ENCODE measurements at regions not wholly inside any gene's neighbourhood (a gene's known extent, or its start where the extent isn't known, plus 50 kb on each side); places are given as distances from the start of the nearest gene placed in this dataset.
A peak's percentile ranks its signal among the peaks of the same experiment; 100 is the strongest.

DNA sequence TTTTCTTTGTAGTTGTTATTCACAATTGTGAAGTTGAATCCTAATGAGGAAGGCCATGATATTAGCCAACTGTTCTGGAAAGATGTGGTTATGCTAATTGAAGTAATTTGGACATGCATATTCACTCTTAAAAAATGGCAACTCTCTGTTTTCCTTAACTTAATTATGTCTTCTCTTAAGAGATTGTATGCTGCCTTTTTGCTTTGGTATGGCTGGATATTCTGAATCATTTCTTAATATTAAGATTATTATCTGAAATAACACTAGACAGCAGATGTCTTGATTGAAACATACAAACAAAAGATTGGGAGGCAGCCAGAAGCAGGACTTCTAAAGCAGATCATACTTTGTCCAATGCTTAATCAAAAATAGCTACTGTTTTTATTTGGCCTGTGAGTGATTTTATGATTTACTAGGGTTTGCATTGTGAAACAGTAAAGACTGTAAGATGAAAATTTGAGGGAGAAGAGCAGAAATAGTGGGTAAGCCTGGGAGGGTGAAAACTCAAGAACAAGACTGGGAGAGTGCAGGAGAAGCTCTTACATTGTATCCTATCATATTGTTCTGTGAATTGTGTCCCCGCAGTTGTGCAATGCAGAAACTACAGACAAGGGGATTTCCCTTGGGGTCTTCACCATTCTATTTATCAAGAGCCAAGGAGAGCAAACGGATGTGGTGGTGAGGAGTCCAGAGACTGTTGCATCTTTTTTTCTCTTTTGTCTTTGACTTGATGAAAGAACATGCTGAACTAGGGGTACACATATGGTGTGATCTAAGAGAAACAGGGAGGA is 554.8 kb downstream of the TUSC7 start:
- DNase-seq: no peak

DNA sequence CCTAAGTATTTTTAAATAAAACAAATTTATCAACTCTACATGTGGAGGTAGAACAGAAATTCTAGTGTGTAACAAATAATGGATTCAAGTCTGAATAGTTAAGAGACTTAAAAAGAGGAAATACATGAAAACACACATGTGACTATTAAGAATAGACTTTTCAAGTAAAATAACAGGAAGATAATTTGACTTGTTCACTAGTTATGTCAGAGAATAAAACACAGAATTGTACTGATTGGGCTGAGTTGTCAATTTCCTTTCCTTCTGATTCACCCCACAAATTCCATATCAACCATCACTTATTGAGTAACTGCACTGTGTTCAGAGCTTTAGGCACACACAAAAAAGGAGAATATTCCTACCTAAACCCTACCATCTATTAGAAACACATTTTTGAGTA is 557.2 kb downstream of the TUSC7 start:
- no peak for DNase-seq

DNA sequence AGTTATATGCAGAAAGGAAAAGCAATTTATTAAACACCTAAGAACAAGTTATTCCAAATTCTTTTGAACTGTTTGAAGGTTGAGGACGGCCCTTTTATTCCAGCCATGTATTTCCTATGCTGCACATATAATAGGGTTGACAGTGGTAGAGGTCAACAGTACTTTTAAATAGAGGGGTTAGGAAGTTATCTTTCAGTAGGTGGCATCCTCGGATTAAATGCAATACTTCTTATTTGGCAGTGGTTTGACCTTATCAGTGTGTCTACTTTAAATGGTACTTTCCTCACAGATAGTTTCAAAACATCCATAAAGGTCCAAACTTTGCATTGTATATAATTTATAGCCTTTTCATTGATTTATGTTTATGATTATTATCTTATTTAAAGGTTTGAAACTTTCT is 558.7 kb downstream of the TUSC7 start:
- DNase-seq: no peak

DNA sequence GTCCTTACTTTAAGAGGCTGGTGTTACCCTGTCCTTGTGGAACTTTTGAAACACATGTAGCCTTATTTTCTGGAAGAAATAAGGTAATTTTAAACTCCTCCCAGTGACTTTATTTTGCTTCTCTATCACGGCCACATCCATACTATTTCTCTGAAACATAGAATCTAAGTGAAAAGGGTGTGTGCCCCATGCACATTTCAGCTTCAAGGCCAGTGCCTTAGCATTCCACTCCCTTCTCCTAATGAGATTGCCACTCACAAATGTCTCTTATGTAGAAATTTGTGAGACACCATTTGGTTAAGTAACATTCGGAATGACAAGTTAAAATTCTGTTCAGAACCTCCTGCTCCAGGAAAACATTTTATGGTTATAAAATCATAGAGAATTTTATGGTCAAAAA is 562.7 kb downstream of the TUSC7 start:
- DNase-seq: no peak

DNA sequence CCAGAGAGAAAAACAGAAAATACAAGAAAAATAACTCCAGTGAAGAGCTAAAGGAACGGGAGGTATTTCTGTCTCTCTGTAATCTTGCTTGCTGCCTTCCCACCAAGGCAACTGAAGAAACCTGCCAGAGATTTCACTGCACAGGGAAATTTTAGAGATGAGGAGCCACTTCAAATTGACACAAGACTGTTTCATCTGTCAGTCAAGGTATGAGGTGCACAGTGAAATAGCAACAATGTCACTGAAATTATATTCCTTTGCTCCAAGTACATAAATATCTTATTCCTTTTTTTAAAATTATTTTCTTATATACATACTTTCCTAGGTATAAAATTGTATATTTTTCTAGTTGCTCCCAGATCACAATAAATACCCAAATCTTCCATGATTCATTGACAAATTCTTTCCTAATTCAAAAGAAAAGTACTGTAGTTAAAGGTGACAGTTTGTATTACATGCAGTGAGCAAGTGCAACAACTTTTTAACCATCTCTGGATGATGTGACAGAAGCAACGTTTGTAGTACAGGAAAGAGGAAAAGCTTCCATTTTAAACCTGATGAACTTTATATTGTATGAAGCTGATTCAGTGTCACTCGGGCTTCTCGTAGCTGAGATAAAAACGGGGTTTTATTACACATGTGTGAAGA is 563.4 kb downstream of the TUSC7 start:
- DNase-seq: no peak

GRCh38 chr3:117277816-117278215 is 568.2 kb downstream of the TUSC7 start:
- DNase-seq: no peak

GRCh38 chr3:117278424-117279190 is 569.0 kb downstream of the TUSC7 start:
- DNase-seq: peak in 2 of 3 experiments; percentile 45 to 61

DNA sequence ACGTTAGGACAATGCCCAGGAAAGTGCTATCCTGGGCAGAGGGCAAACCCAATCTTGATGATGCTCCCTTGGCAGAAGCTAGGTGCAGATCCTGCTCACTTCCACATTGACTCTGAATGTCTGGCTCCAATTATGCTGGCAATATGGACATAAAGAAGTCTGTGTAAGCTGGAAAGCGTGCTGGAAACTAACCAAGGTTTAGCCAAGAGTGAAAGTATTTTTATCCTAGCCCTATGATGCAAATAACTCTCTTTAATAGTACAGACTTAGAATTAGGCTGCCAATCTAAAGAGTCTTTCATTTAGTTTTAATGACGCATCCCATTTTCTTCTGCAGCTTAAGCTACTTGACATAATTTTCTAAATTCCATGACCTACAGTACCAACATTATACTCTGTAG is 571.8 kb downstream of the TUSC7 start:
- DNase-seq: no peak

DNA sequence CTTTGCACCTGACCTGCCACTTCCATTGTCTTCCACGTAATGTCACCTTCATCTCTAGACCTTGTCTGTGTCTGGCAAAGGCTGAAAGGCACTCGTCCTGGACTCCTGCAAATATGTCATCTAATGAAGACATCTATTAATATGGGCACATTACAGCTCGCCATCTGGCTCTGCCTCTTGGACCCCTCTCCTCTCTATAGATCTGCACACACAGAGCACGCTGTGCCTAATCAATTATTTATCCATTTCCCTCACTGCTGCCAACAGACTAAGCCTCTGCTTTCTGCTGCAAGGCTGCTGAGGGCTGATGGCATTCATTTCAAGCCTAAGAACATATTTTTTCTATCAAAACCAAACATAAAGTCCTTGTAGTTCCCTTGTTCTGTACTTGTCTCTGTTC is 573.0 kb downstream of the TUSC7 start:
- DNase-seq: no peak

GRCh38 chr3:117285737-117286136 is 576.2 kb downstream of the TUSC7 start:
- DNase-seq: no peak

- no peak for DNase-seq
Measured at GRCh38 chr3:117286488-117286887, 576.9 kb downstream of the TUSC7 start.

GRCh38 chr3:117287602-117288001 is 578.0 kb downstream of the TUSC7 start:
- no peak for DNase-seq

DNA sequence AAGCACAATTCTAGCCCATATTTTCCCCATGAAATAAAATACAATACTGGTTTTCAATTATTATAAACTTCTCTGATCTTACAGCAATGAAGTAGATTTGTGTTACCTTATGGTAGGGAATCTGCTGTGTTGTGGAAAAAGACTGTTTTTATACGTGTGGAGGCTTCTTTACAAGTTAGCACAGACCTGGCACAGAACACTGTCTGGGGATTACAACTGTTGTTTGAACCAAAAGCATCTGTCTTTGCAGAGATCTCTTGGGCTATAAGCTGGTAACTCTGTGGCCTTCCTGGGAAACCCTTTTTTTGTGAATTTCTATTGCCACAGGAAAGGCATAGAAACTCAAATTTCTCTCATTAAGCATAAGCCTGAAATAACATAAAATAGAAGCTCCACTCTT is 581.9 kb downstream of the TUSC7 start:
- DNase-seq: no peak

DNA sequence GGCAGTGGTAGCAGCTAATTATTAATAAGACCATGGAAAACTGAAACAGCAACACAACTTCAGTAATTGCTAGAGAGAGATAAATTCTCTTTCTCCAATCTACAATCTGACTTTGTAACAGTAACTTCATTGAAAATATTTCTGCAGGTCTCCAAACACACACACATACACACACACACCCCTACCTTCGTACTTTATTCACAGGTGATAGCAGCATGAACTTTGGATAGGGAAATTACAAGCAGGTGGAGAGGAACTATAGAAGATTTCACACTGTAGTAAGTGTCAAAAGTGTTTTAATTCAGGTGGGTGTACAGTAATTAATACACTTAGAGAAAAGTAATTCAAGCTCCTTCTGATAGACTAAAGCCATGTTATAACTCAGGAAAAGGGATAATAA is 587.5 kb downstream of the TUSC7 start:
- DNase-seq: no peak

- DNase-seq: no peak
Measured at GRCh38 chr3:117297541-117297940, 588.0 kb downstream of the TUSC7 start.

GRCh38 chr3:117298273-117298672 is 588.7 kb downstream of the TUSC7 start:
- DNase-seq: no peak

- DNase-seq: no peak
Measured at GRCh38 chr3:117302428-117302827, 592.8 kb downstream of the TUSC7 start.

- no peak for DNase-seq
Measured at GRCh38 chr3:117303443-117303842, 593.9 kb downstream of the TUSC7 start.

- DNase-seq: no peak
Measured at GRCh38 chr3:117304681-117305080, 595.1 kb downstream of the TUSC7 start.

- DNase-seq: no peak
Measured at GRCh38 chr3:117305681-117306080, 596.1 kb downstream of the TUSC7 start.

GRCh38 chr3:117306299-117306698 is 596.7 kb downstream of the TUSC7 start:
- DNase-seq: no peak

DNA sequence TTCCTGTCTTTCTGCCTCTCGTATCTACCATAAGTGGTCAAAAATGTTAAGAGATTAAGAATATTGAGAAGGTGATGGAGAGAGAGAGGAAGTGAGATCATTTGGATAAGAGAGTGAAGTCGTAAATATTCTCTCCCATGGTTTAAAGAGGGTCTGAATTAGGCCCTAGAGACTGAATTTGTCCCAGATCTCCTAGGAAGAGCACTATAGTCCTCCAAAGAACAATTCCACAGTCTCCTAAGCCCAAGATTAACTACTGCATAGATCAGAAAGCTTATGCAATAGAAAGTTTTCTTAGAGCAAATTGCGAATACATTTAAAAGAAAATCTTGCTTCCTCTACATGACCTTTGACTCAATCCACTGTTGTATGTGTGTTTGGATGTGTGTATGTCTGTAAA is 598.8 kb downstream of the TUSC7 start:
- no peak for DNase-seq

- no peak for DNase-seq
Measured at GRCh38 chr3:117308756-117309155, 599.2 kb downstream of the TUSC7 start.

DNA sequence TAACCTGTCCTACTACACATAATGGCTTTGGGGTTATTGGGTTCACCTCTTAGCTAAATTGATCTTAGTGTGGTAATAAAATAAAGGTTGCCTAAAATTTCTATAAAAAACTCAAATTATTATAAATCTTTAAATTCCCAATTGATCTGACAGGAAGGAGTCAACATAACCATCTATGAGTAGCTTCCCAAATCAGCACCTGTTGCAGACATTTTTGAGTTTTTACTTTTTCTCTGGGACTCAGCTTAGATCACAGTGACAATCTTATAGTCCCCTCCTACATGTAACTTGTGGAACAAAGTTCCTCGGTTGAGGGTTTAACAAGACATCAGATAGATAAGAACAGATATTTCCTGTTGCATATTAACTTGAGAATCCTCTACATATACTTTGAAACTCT is 601.0 kb downstream of the TUSC7 start:
- no peak for DNase-seq
